ENCODE measurements at regions not wholly inside any gene's neighbourhood (a gene's known extent, or its start where the extent isn't known, plus 50 kb on each side); places are given as distances from the start of the nearest gene placed in this dataset.

DNA sequence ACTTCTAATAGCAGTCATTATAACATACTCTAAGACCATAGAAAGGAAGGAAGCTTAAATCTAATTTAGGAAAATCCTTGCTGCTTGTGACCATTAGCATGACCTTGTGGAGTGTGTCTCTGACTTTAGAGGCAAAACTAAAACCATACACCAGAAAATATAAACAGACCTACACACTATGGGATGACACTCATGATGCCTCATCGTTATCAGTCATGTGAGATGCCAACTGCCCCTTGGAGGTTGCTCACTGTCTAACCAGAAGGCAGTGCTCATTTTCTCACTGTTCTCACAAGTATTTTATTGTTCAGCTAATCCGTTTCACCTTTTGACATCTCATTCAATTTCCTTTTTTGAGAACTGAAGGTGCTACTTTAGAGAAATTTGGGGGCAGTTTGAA, 376.9 kb downstream of the RND3 start:
- H3K4me1 ChIP-seq: no peaks in the 10 kb centered on the region
- WGBS, 2 donors: 85 to 90% methylated on average over 2 of the region's 2 CpGs

GRCh38 chr2:150109912-150110311, 377.6 kb downstream of the RND3 start:
- WGBS, 2 donors: 83 to 90% methylated on average over 4 of the region's 4 CpGs
- DNase-seq: no peak
- Histone ChIP-seq H3K4me3 (no peak overlapping the region), H3K9me3 (no peaks in the 10 kb centered on the region), H3K27ac (no peak overlapping the region), H3K4me1 (no peaks in the 10 kb centered on the region), H3K36me3 (ENCODE audit: low read depth, missing control alignments) (no peaks in the 10 kb centered on the region), H3K27me3 (no peaks in the 10 kb centered on the region)
- intact Hi-C loops (cut with DNase I; ENCODE audit: low total_unique reads): no loop called here
- TF ChIP-seq CTCF (IDR thresholded peaks at IDR 0.05): no peak
- no peak for TF ChIP-seq POLR2A (IDR thresholded peaks at IDR 0.05)

More for the DNA sequence above, 376.9 kb downstream of the RND3 start:
- Histone ChIP-seq H3K9me3 (no peaks in the 10 kb centered on the region), H3K36me3 (ENCODE audit: low read depth, missing control alignments) (no peaks in the 10 kb centered on the region), H3K27me3 (no peaks in the 10 kb centered on the region), H3K4me3 (no peak overlapping the region), H3K27ac (no peak overlapping the region)
- intact Hi-C loops (cut with DNase I; ENCODE audit: low total_unique reads): no loop called here
- no peak for DNase-seq
- TF ChIP-seq CTCF (IDR thresholded peaks at IDR 0.05): no peak
- TF ChIP-seq POLR2A (IDR thresholded peaks at IDR 0.05): no peak

GRCh38 chr2:150109028-150109427, 378.4 kb downstream of the RND3 start:
- TF ChIP-seq POLR2A (IDR thresholded peaks at IDR 0.05) (no peak), CTCF (IDR thresholded peaks at IDR 0.05) (no peak)
- intact Hi-C loops (cut with DNase I; ENCODE audit: low total_unique reads): no loop called here
- WGBS, 2 donors: 78 to 81% methylated on average over 3 of the region's 3 CpGs
- Histone ChIP-seq H3K27me3 (no peaks in the 10 kb centered on the region), H3K9me3 (no peaks in the 10 kb centered on the region), H3K4me3 (no peak overlapping the region), H3K4me1 (no peaks in the 10 kb centered on the region), H3K36me3 (ENCODE audit: low read depth, missing control alignments) (no peaks in the 10 kb centered on the region), H3K27ac (no peak overlapping the region)
- DNase-seq: no peak

DNA sequence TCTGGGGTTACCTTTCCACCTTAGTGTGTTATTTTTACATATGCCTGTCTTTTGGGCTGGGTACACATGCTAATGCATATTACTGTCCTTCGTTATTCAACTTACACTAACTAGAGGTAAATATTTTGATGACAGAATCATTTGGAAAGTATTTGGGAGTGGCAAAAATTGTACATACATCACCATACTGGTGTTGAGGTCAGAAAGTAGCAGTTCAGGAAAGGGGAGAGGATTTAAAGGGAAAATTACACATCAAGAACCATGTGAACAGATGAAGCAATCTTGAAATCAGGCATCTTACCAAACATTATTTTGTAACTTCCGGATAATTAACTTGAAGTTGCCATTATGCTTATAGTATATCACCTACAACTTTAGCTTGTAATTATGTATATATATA, 379.7 kb downstream of the RND3 start:
- no peak overlapping the region for H3K27ac ChIP-seq
- no peak for DNase-seq
- intact Hi-C loops (cut with DNase I; ENCODE audit: low total_unique reads): no loop called here
- WGBS, 2 donors: 87 to 93% methylated on average over 2 of the region's 2 CpGs
- TF ChIP-seq CTCF (IDR thresholded peaks at IDR 0.05): no peak
- no peak for TF ChIP-seq POLR2A (IDR thresholded peaks at IDR 0.05)
- no peaks in the 10 kb centered on the region for H3K9me3 ChIP-seq
- no peaks in the 10 kb centered on the region for H3K4me1 ChIP-seq
- H3K36me3 ChIP-seq (ENCODE audit: low read depth, missing control alignments): no peaks in the 10 kb centered on the region
- H3K4me3 ChIP-seq: no peak overlapping the region
- no peaks in the 10 kb centered on the region for H3K27me3 ChIP-seq

GRCh38 chr2:150107170-150107569, 380.3 kb downstream of the RND3 start:
- no peak overlapping the region for H3K27ac ChIP-seq
- no peaks in the 10 kb centered on the region for H3K36me3 ChIP-seq (ENCODE audit: low read depth, missing control alignments)
- 57 to 59% methylated on average over 1 of the region's 1 CpG for WGBS, 2 donors
- no peak overlapping the region for H3K4me3 ChIP-seq
- TF ChIP-seq CTCF (IDR thresholded peaks at IDR 0.05): no peak
- no peak for TF ChIP-seq POLR2A (IDR thresholded peaks at IDR 0.05)
- H3K9me3 ChIP-seq: no peaks in the 10 kb centered on the region
- H3K4me1 ChIP-seq: no peaks in the 10 kb centered on the region
- DNase-seq: no peak
- H3K27me3 ChIP-seq: no peaks in the 10 kb centered on the region
- intact Hi-C loops (cut with DNase I; ENCODE audit: low total_unique reads): no loop called here
